Fibroblast of pulmonary artery (primary cell): ENCODE measurements at regions not wholly inside any gene's neighbourhood (a gene's known extent, or its start where the extent isn't known, plus 50 kb on each side); places are given as distances from the start of the nearest gene placed in this dataset.
"Not testable (repeated sequence)": the region's sequence is repeated elsewhere in the genome, so short reads cannot be mapped to it uniquely, and the experiment has no call there.

Source experiments
- DNase-seq: peaks from one replicate; pipeline ENCODE4 v3.0.0-alpha.2; 2010; ENCODE audit warnings: low read depth
- H3K4me3 ChIP-seq: replicated peaks from 2 replicates; pipeline ENCODE4 v1.5.1; 2011; ENCODE audit warnings: low read depth, mild to moderate bottlenecking, control low read depth, low read length, moderate library complexity
- CTCF ChIP-seq: IDR thresholded peaks from 2 replicates; pipeline ENCODE4 v1.5.1; 2011; ENCODE audit warnings: mild to moderate bottlenecking, control low read depth, low read length, inconsistent platforms; ENCODE audit errors: missing control alignments

GRCh38 chr1:143667730-143668129 lies 304.1 kb downstream of the FAM72C start:
- DNase-seq: no peak
- no peak overlapping the region for H3K4me3 ChIP-seq
- TF ChIP-seq CTCF: no peak

DNA sequence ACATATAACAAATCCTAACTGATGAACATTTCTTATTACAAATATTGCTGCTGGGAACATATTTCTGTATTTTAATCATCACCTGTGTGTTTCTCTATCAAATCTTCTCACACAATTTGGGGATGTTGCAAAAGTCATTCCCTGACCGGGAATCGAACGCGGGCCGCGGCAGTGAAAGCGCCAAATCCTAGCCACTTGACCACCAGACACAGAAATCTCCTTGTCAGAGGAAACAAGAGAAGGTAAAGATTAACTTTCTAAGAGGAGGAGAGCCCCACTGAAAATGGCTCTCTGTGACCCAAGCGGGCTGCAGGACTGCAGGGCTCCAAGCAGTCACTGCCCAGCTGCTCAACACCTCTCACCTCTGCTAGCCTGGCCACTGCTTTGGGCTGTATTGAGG lies 304.9 kb downstream of the FAM72C start:
- DNase-seq: no peak
- no peak for TF ChIP-seq CTCF
- H3K4me3 ChIP-seq: no peak overlapping the region

GRCh38 chr1:143665606-143666005 lies 306.2 kb downstream of the FAM72C start:
- no peak for DNase-seq
- no peak for TF ChIP-seq CTCF
- H3K4me3 ChIP-seq: no peak overlapping the region

DNA sequence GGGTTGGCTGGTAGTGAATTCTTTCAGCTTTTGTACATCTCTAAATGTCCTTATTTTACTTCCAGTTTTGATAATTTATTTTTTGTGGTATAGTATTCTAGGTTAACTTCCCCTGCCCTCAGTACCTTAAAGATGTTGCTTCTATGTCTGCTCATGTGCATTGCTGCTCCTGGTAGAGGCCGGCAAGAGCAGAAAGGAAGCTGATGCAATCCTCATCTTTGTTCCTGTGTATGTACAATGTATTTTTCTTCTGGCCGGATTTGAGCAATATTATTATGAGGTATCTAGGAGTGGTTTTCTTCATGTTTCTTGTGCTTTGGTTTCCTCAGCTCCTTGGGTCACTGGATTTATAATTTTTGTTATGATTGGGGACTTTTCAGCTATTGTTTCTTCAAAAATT lies 308.7 kb downstream of the FAM72C start:
- not testable (repeated sequence) for DNase-seq, H3K4me3 ChIP-seq

- no peak for TF ChIP-seq CTCF
- no peak overlapping the region for H3K4me3 ChIP-seq
- DNase-seq: no peak
These were observed 310.2 kb downstream of the FAM72C start for GRCh38 chr1:143661418-143662101.

DNA sequence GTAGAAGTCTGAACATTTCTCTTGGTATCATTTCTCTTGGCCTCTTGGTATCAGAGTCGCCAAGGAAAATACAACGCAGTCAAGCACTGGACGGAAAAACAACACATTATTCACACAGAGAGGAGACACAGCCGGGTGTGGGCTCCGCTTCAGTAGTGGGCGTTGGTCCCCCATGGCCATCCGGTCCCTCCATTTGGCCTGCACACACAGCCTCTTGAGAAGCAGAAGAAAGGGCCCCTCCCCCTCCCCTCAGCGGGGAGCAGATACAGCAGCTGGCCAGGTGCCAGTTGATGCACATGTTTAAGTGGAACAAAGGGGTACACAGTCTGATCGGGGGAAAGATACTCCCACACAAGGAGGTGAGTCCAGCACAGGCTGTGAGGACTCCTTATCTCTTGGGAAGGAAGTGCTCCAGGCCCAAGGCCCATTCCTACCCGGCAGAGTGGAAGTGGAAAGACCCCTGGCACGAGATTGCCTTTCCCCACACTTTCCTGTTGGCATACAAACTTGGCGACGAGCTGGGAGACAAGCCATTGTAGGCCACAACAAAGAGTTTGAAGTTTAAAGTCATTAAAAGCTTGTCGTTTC lies 311.3 kb downstream of the FAM72C start:
- no peak for TF ChIP-seq CTCF
- no peak for DNase-seq
- H3K4me3 ChIP-seq: no peak overlapping the region

GRCh38 chr1:143653429-143653802 lies 318.4 kb downstream of the FAM72C start:
- DNase-seq: no peak
- no peak for TF ChIP-seq CTCF
- H3K4me3 ChIP-seq: no peak overlapping the region
